ES-I3 (cell line): ENCODE measurements at regions not wholly inside any gene's neighbourhood (a gene's known extent, or its start where the extent isn't known, plus 50 kb on each side); places are given as distances from the start of the nearest gene placed in this dataset.

ENCODE experiments used
- H3K36me3 ChIP-seq: 2 replicates; pipeline ENCODE4 v1.6.1; 2013; ENCODE audit warnings: mild to moderate bottlenecking, low read length, control low read depth, moderate library complexity; ENCODE audit not compliant: insufficient read depth
- H3K4me1 ChIP-seq: 2 replicates; pipeline ENCODE4 v1.6.1; 2013; ENCODE audit warnings: mild to moderate bottlenecking, control low read depth, low read length; ENCODE audit not compliant: insufficient read depth
- H3K9ac ChIP-seq: 2 replicates; pipeline ENCODE4 v1.6.1; 2013; ENCODE audit warnings: low read depth, mild to moderate bottlenecking, low read length, moderate library complexity
- H3K9me3 ChIP-seq: 2 replicates; pipeline ENCODE4 v1.6.1; 2013; ENCODE audit warnings: mild to moderate bottlenecking, low read length, moderate library complexity; ENCODE audit not compliant: control insufficient read depth, insufficient read depth

GRCh38 chr5:2917524-2917923 lies 166.0 kb upstream of the IRX2 start:
- Histone ChIP-seq H3K9ac (no peak overlapping the region), H3K36me3 (no peaks in the 10 kb centered on the region), H3K4me1 (no peaks in the 10 kb centered on the region; the same call in 1 of the 2 replicates), H3K9me3 (peaks cover 9% of the 10 kb centered on the region; the same call in 1 of the 2 replicates)

GRCh38 chr5:2917093-2917492 lies 165.6 kb upstream of the IRX2 start:
- peaks cover 9% of the 10 kb centered on the region; the same call in 1 of the 2 replicates for H3K9me3 ChIP-seq

GRCh38 chr5:2916076-2916682 lies 164.7 kb upstream of the IRX2 start:
- Histone ChIP-seq H3K9ac (no peak overlapping the region), H3K36me3 (no peaks in the 10 kb centered on the region), H3K9me3 (peaks cover 4% of the 10 kb centered on the region; the same call in 1 of the 2 replicates), H3K4me1 (no peaks in the 10 kb centered on the region; the same call in 1 of the 2 replicates)

More at GRCh38 chr5:2917093-2917492, 165.6 kb upstream of the IRX2 start:
- no peaks in the 10 kb centered on the region for H3K36me3 ChIP-seq
- H3K9ac ChIP-seq, result no peak overlapping the region
- no peaks in the 10 kb centered on the region; the same call in 1 of the 2 replicates for H3K4me1 ChIP-seq

- Histone ChIP-seq H3K9ac (peak overlapping the region; percentile 28; the same call in 1 of the 2 replicates), H3K9me3 (no peaks in the 10 kb centered on the region), H3K4me1 (no peaks in the 10 kb centered on the region; the same call in 1 of the 2 replicates), H3K36me3 (no peaks in the 10 kb centered on the region)
These were observed 163.6 kb upstream of the IRX2 start for GRCh38 chr5:2914981-2915484.

- Histone ChIP-seq H3K9me3 (no peaks in the 10 kb centered on the region), H3K4me1 (no peaks in the 10 kb centered on the region; the same call in 1 of the 2 replicates), H3K36me3 (no peaks in the 10 kb centered on the region), H3K9ac (no peak overlapping the region; the same call in 1 of the 2 replicates)
These were observed 162.7 kb upstream of the IRX2 start for GRCh38 chr5:2914022-2914661.

- H3K9ac ChIP-seq, result no peak overlapping the region
- H3K36me3 ChIP-seq, result no peaks in the 10 kb centered on the region
- no peaks in the 10 kb centered on the region; the same call in 1 of the 2 replicates for H3K4me1 ChIP-seq
- no peaks in the 10 kb centered on the region for H3K9me3 ChIP-seq
These were observed 161.8 kb upstream of the IRX2 start for GRCh38 chr5:2913281-2913680.

- Histone ChIP-seq H3K9me3 (no peaks in the 10 kb centered on the region), H3K9ac (no peak overlapping the region), H3K4me1 (no peaks in the 10 kb centered on the region; the same call in 1 of the 2 replicates), H3K36me3 (no peaks in the 10 kb centered on the region)
These were observed 161.3 kb upstream of the IRX2 start for GRCh38 chr5:2912741-2913140.

- H3K9ac ChIP-seq, result no peak overlapping the region
- H3K36me3 ChIP-seq, result no peaks in the 10 kb centered on the region
- no peaks in the 10 kb centered on the region for H3K9me3 ChIP-seq
- no peaks in the 10 kb centered on the region; the same call in 1 of the 2 replicates for H3K4me1 ChIP-seq
These were observed 159.1 kb upstream of the IRX2 start for GRCh38 chr5:2910401-2911175.

- no peaks in the 10 kb centered on the region for H3K9me3 ChIP-seq
These were observed 157.6 kb upstream of the IRX2 start for GRCh38 chr5:2909035-2909434.

GRCh38 chr5:2908086-2908485 lies 156.6 kb upstream of the IRX2 start:
- Histone ChIP-seq H3K9me3 (no peaks in the 10 kb centered on the region), H3K9ac (no peak overlapping the region), H3K36me3 (no peaks in the 10 kb centered on the region)

More at GRCh38 chr5:2909035-2909434, 157.6 kb upstream of the IRX2 start:
- Histone ChIP-seq H3K4me1 (no peaks in the 10 kb centered on the region), H3K9ac (no peak overlapping the region), H3K36me3 (no peaks in the 10 kb centered on the region)

GRCh38 chr5:2906302-2907090 lies 155.0 kb upstream of the IRX2 start:
- no peaks in the 10 kb centered on the region for H3K4me1 ChIP-seq
- no peaks in the 10 kb centered on the region for H3K9me3 ChIP-seq
- no peak overlapping the region for H3K9ac ChIP-seq
- no peaks in the 10 kb centered on the region for H3K36me3 ChIP-seq

More at GRCh38 chr5:2908086-2908485, 156.6 kb upstream of the IRX2 start:
- H3K4me1 ChIP-seq, result no peaks in the 10 kb centered on the region

GRCh38 chr5:2905741-2906140 lies 154.3 kb upstream of the IRX2 start:
- Histone ChIP-seq H3K36me3 (no peaks in the 10 kb centered on the region), H3K9me3 (no peaks in the 10 kb centered on the region), H3K4me1 (no peaks in the 10 kb centered on the region), H3K9ac (no peak overlapping the region)

- no peaks in the 10 kb centered on the region for H3K36me3 ChIP-seq
- no peaks in the 10 kb centered on the region for H3K4me1 ChIP-seq
- H3K9me3 ChIP-seq, result no peaks in the 10 kb centered on the region
- no peak overlapping the region for H3K9ac ChIP-seq
These were observed 153.5 kb upstream of the IRX2 start for GRCh38 chr5:2904956-2905355.

GRCh38 chr5:2904399-2904798 lies 152.9 kb upstream of the IRX2 start:
- no peaks in the 10 kb centered on the region for H3K9me3 ChIP-seq

More at GRCh38 chr5:2904399-2904798, 152.9 kb upstream of the IRX2 start:
- Histone ChIP-seq H3K4me1 (no peaks in the 10 kb centered on the region), H3K36me3 (no peaks in the 10 kb centered on the region), H3K9ac (no peak overlapping the region)
